ENCODE measurements at regions not wholly inside any gene's neighbourhood (a gene's known extent, or its start where the extent isn't known, plus 50 kb on each side); places are given as distances from the start of the nearest gene placed in this dataset.

DNA sequence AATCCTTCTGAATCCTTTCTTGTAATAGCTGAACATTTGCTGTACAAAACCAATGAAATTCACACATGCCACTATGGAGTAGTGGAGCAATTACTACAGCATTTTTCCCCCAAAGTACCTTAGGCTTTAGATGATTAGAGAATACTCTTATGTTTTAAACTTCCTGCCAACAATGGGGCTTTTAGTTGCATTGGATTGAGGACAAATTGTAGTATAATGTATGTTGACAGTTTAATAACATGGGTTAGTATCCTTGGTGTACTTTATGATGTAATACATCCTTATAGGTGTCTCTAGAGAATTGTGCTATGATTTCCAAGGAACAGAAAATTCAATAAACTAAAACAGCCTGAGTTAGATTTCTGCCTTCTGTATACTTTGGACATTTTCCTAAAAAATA is 422.7 kb upstream of the GRAMD2B start:
- Histone ChIP-seq H3K4me3 (no peak overlapping the region), H3K9me3 (no peaks in the 10 kb centered on the region), H3K4me1 (no peaks in the 10 kb centered on the region), H3K27ac (no peak overlapping the region), H3K4me2 (no peak overlapping the region)
- ChIA-PET CTCF (no interaction called here), POLR2A (no interaction called here)
- FAIRE-seq, result no peak
- DNase-seq (ENCODE audit: low read depth in 1 of 2, low spot score in 1 of 2), result no peak
- ATAC-seq, result no peak
- no peak for TF ChIP-seq JUNB (IDR thresholded peaks at IDR 0.05)

GRCh38 chr5:126002222-126002897 is 420.8 kb upstream of the GRAMD2B start:
- TF ChIP-seq FOXS1 (CRISPR knock-in tag; IDR thresholded peaks at IDR 0.05), result no peak
- TF ChIP-seq MAFK (IDR thresholded peaks at IDR 0.05; ENCODE audit: partially characterized antibody), result no peak
- no peak for TF ChIP-seq EP300 (IDR thresholded peaks at IDR 0.05)
- no peak for TF ChIP-seq HEYL (CRISPR knock-in tag; IDR thresholded peaks at IDR 0.05)
- TF ChIP-seq TP53 (CRISPR knock-in tag; IDR thresholded peaks at IDR 0.05), result no peak
- TF ChIP-seq POLR2A (IDR thresholded peaks at IDR 0.05; ENCODE audit: low read length), result no peak
- no peak for TF ChIP-seq HES2 (IDR thresholded peaks at IDR 0.05)
- TF ChIP-seq EHMT2 (IDR thresholded peaks at IDR 0.05; ENCODE audit: low read depth), result no peak
- no peak for TF ChIP-seq CHD4 (IDR thresholded peaks at IDR 0.05; ENCODE audit: borderline replicate concordance)
- TF ChIP-seq JUNB (IDR thresholded peaks at IDR 0.05), result no peak
- TF ChIP-seq CHD2 (IDR thresholded peaks at IDR 0.05; ENCODE audit: low read length, partially characterized antibody), result no peak
- TF ChIP-seq HOXB13 (CRISPR knock-in tag; IDR thresholded peaks at IDR 0.05; ENCODE audit: low read depth), result no peak
- no peak for TF ChIP-seq MAZ (IDR thresholded peaks at IDR 0.05; ENCODE audit: borderline replicate concordance, low read depth, low read length)
- TF ChIP-seq BHLHE40 (IDR thresholded peaks at IDR 0.05; ENCODE audit: low read depth, low read length), result no peak
- no peak for TF ChIP-seq HMGXB4 (CRISPR knock-in tag; IDR thresholded peaks at IDR 0.05; ENCODE audit: borderline replicate concordance)
- no peak for TF ChIP-seq HOXA7 (CRISPR knock-in tag; IDR thresholded peaks at IDR 0.05)
- Histone ChIP-seq H3K4me1 (no peaks in the 10 kb centered on the region), H3K27ac (no peak overlapping the region), H3K9me3 (no peaks in the 10 kb centered on the region), H3K4me2 (no peak overlapping the region), H3K4me3 (no peak overlapping the region)
- POLR2A ChIA-PET, result no interaction called here
- 44% methylated on average over 7 of the region's 7 CpGs for WGBS (ENCODE audit: missing lambda C conversion rate)
- CTCF ChIA-PET, result no interaction called here
- DNase-seq (ENCODE audit: low read depth in 1 of 2, low spot score in 1 of 2) (no peak), ATAC-seq (no peak), FAIRE-seq (no peak)

- Histone ChIP-seq H3K9me3 (no peaks in the 10 kb centered on the region), H3K4me3 (no peak overlapping the region), H3K4me2 (no peak overlapping the region), H3K4me1 (no peaks in the 10 kb centered on the region), H3K27ac (no peak overlapping the region)
- FAIRE-seq (no peak), DNase-seq (ENCODE audit: low read depth in 1 of 2, low spot score in 1 of 2) (no peak), ATAC-seq (no peak)
- 64% methylated on average over 3 of the region's 3 CpGs for WGBS (ENCODE audit: missing lambda C conversion rate)
- ChIA-PET POLR2A (no interaction called here), CTCF (no interaction called here)
- TF ChIP-seq CHD2 (IDR thresholded peaks at IDR 0.05; ENCODE audit: low read length, partially characterized antibody) (no peak), CEBPB (IDR thresholded peaks at IDR 0.05) (no peak), HMGXB4 (CRISPR knock-in tag; IDR thresholded peaks at IDR 0.05; ENCODE audit: borderline replicate concordance) (no peak), TP53 (CRISPR knock-in tag; IDR thresholded peaks at IDR 0.05) (no peak), HEYL (CRISPR knock-in tag; IDR thresholded peaks at IDR 0.05) (no peak), TFCP2L1 (CRISPR knock-in tag; IDR thresholded peaks at IDR 0.05) (no peak), ATOH8 (CRISPR knock-in tag; IDR thresholded peaks at IDR 0.05; ENCODE audit: low read depth) (no peak), NPAS2 (CRISPR knock-in tag; IDR thresholded peaks at IDR 0.05; ENCODE audit: borderline replicate concordance) (no peak), RAD21 (conservative IDR thresholded peaks at IDR 0.05 in 1 of 2, IDR thresholded peaks at IDR 0.05 in 1 of 2) (no peak), HOXB13 (CRISPR knock-in tag; IDR thresholded peaks at IDR 0.05; ENCODE audit: low read depth) (no peak), FOXS1 (CRISPR knock-in tag; IDR thresholded peaks at IDR 0.05) (no peak)
- TF ChIP-seq, protein P1, sequence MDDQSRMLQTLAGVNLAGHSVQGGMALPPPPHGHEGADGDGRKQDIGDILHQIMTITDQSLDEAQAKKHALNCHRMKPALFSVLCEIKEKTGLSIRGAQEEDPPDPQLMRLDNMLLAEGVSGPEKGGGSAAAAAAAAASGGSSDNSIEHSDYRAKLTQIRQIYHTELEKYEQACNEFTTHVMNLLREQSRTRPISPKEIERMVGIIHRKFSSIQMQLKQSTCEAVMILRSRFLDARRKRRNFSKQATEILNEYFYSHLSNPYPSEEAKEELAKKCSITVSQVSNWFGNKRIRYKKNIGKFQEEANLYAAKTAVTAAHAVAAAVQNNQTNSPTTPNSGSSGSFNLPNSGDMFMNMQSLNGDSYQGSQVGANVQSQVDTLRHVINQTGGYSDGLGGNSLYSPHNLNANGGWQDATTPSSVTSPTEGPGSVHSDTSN (IDR thresholded peaks at IDR 0.05), result no peak
Measured at GRCh38 chr5:126003309-126003708, 419.9 kb upstream of the GRAMD2B start.
